HG03342 (cell line): ENCODE measurements at regions not wholly inside any gene's neighbourhood (a gene's known extent, or its start where the extent isn't known, plus 50 kb on each side); places are given as distances from the start of the nearest gene placed in this dataset.
"Not testable (repeated sequence)": the region's sequence is repeated elsewhere in the genome, so short reads cannot be mapped to it uniquely, and the experiment has no call there.

ENCODE experiments used
- ATAC-seq: cut with Tn5 transposase; IDR thresholded peaks from one replicate; pipeline ENCODE4 v1.9.1; 2021; ENCODE audit warnings: mild to moderate bottlenecking, moderate library complexity; ENCODE audit not compliant: unreplicated experiment

GRCh38 chr7:49100908-49101740, 176.8 kb downstream of the CDC14C start:
- not testable (repeated sequence) for ATAC-seq

DNA sequence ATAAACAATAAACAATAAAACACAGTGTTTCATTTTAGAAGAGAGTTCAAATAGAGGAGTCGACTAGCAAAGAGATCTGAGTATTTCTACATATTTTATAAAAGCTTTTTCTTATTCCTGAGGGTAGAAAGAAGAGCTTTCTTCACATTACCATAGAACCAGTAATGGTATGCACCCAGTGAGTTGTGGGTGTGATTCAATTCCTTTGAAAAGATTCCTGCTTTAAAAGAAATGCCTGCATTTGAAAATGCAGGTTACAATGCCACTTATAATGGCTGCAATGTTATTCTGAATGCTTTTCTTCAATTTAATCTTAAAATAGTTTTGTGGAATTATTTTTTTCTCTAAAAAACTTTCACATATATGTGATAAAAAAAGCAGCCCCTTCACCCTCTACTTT, 178.1 kb downstream of the CDC14C start:
- ATAC-seq: no peak

DNA sequence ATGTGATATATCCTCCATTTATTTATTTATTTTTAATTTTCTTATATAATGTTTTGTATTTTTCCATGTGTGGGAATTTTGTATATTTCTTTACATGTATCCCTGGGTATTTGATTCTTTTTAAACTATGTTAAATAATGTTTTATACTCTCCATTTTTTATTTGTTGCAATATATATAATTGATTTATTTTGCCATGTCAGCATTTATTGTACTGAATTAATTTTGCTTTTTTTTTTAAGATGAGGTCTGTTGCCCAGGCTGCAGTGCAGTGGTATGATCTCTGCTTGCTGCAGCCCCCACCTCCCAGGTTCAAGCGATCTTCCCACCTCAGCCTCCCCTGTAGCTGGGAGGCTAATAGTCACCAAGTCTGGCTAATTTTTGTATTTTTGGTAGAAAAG, 187.4 kb downstream of the CDC14C start:
- ATAC-seq: no peak

DNA sequence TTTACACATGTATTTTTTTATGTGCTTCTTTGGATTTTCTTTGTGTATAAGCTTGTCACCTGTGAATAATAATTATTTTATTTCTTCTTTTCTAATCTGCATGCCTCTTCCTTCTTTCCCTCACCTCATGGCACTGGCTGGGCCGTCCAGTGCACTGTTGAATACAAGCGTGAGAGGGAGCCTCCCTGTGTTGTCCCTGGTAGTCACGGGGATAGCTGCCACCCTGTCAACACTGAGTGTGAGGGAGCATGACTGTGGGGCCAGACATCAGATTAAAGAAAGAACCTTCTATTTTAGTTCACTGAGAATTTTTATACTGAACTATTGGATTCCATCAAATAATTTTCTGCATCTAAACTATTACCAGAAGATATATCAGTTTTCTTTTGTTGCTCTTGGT, 187.9 kb downstream of the CDC14C start:
- ATAC-seq: no peak

DNA sequence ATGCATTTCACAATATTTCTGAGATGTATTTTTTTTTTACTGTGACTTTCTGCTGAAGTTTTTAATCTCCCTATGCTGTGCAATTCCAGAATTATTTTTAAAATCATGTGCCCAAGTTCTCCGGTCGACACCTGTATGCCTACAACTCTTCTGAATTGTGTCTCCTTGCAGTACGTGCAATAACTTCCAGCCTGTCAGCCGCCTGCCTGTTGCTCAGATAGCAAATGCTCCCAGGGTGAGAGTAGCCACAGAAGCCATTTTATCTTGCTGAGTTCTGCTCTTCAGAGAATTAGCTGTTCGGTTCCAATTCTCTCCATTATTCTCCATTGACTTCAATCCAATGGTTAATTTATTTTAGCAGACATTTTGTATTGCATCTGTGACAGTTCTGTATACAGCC, 188.3 kb downstream of the CDC14C start:
- no peak for ATAC-seq

DNA sequence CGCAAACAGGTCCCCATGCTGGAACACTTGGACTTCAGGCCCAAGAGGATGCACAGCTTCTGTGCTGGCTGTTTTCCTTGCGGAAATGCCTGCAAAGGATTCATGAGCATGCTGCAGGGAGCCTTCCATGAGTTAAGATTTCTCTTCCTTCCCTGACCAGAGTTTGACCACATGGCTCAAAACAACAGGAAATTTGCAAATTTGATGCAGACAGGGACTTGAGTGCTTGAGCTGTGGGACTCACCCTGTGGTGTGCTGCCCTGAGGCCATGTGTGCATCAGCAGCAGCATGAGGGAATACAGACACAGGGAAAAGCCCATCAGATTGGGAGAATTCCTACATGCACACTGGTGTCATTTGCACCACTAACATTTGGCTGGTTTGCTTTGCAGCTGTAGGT, 195.4 kb downstream of the CDC14C start:
- ATAC-seq: no peak

DNA sequence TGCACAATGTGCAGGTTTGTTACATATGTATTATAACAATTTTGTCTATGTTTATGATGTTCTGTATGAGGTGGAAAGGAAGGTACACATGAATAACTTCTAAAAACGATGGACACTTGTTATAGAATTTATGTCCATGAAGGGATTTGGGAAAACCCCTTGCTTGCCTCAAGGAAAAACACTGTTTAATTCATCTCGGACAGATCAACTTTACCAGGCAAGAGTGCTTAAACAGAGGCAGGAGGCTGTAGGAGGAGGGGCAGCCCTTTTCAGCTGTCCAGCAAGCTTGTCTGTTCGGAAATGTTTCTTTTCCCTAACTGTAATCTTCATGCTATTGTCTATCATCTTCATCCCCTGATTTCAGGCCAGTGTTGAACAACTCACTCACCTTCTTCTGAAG, 200.9 kb downstream of the CDC14C start:
- ATAC-seq: no peak

DNA sequence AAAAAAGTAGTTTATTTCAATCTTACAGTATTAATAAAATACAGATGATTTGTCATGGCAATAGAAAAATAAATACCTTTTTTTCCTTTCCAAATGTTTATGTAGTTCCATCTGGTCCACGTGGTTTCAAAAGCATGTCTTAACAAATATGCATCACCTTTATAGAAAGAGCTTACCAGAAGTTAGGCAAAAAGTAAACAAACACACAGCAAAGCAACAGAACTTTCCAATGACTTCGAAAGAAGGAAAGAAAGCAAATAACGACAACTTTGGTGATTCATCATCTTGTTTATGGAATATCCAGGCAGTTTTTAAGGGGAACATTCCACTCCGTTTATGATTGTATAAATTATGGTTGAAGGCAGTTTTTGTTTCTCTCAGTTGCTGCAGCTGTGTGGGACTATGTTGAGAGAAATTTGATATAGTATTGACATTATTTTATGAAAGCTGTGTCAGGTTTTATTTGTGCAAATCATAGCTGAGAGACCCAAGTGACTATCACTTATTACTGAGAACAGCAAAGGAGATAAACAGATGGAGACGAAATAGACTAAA, 203.1 kb downstream of the CDC14C start:
- ATAC-seq: no peak

DNA sequence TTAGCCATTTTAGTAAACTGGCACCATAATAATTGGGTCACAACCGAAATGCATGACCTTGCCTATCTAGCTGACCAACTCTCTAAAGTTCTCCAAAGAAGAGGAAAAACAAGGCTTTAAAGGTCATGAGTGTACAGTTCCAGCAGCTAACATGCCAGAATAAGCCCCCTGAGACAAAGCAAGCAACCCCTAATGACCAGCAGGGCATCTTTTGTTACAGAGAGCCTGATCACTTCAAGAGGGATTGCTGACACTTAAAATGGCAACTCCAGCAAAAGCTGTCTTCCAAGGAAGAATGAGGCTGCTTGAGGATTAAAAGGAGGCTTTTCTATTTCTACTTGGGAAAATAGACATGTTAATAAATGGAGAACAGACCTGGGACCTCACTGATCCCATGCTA, 213.6 kb downstream of the CDC14C start:
- ATAC-seq: no peak

- ATAC-seq: no peak
Observed at GRCh38 chr7:49150486-49150885, 226.1 kb downstream of the CDC14C start.

DNA sequence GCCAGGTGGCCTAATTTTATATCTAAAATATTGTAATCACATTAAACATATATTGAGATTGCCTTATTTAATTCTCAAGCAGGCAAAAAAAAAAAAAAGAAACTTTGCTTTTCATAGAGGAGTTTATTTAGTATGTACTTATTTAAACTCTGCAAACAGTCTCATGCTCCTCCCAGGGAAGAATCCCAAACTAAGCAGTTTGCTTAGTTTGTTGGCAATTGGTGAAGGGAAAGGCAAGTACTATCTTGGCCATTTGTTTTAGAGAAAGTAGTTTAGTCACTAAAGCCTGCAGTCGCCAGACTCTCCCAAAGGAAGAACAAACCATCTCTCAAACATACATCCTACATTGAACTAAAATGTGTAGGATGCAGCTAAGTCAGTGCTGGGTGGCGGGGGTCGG, 226.8 kb downstream of the CDC14C start:
- no peak for ATAC-seq

DNA sequence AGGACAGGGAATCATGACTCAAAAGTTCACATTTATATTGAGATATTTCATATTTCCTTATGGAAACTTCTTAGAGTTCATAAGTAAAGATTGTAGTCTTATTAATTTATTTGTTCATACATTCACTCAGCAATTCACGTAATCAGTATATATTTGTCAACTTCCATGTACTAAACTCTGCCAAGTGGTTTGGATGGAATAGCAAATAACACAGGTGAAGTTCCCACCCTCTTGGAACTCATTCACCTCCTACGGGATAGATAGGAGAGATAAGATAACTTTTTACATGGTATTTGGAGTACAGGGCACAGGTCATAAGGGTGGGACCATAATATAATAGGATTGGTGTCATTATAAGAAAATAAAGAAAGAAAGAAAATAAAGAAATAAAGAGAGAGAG, 234.0 kb downstream of the CDC14C start:
- ATAC-seq: no peak

DNA sequence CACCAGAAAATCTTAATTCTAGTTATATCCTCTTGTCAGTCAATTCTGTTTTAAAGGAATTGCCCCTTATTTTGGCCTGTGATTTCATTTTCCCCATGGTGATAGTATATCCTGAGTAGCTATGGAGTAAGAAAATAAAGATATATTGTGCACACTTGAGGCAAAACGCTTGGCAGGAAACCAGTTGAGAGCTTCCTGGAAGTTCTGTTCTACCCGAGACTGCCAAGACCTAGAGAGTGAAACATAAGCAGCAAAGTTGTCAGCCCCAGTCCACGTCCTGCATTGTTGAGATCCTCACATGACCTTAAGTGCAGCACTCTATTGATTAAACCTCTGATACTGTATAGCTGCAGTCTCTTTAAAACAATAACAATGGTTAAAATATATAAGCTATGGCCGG, 235.2 kb downstream of the CDC14C start:
- no peak for ATAC-seq

DNA sequence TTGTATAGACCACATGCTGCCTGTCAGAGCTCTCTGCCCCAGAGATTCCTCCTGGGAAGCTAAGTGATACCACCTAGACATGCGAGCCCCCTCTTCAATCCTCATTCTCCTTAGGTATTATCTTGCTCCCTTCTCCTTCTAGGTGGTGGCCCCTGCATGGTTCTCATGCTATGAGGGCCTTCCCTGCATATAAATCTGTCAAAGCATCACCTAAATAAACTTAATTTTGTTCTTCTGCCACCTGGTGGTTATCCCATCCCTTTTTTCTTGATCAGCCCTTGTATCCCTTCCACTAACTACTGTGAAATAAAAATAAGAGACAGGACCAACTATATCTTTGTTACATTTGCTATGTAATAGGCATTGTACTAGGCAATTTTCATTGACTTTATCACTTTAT, 242.1 kb downstream of the CDC14C start:
- no peak for ATAC-seq

DNA sequence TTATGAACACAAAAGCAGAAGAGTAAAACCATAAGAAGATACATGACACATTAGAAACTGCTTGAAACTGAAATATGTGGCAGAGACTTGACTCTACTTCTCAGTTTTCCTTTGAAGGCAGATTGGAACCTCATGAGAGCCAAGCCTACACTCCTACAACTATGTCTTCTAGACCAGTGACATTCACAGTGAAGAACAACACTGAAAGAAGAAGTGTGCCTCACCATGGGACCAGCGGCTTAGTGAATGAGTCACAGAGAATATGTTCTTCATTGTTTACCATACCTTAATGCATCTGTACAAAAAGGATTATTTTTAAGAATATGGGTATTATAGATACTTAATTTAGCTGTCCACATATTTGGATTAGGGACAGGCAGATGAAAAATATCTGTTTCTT, 248.3 kb downstream of the CDC14C start:
- ATAC-seq: no peak

- no peak for ATAC-seq
Observed at GRCh38 chr7:49174396-49174795, 250.0 kb downstream of the CDC14C start.

GRCh38 chr7:49187543-49188268, 263.4 kb downstream of the CDC14C start:
- ATAC-seq: no peak

GRCh38 chr7:49228426-49229098, 304.2 kb downstream of the CDC14C start:
- no peak for ATAC-seq

DNA sequence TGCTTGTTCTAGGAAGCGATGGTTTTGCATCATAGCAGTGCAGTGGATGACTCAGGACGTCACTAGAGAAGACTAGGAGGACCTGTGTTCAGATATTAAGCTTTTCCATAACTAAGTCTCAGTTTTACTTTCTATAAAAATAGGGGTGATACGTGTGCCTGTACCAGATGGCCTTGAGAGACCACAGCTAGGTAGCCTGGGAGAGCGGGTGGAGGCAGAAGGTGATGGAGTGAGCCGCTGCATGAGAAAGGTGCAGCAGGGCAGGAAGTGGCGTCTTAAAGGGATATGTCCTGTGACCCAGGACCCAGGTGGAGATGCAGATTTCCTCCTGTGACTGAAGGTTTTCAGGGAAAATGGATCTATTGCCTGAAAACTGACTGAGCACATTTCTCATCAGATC, 304.9 kb downstream of the CDC14C start:
- no peak for ATAC-seq

GRCh38 chr7:49243521-49243920, 319.2 kb downstream of the CDC14C start:
- no peak for ATAC-seq

- no peak for ATAC-seq
Observed at GRCh38 chr7:49244543-49244942, 320.2 kb downstream of the CDC14C start.

GRCh38 chr7:49245062-49245461, 320.7 kb downstream of the CDC14C start:
- ATAC-seq: no peak
